ENCODE measurements at regions not wholly inside any gene's neighbourhood (a gene's known extent, or its start where the extent isn't known, plus 50 kb on each side); places are given as distances from the start of the nearest gene placed in this dataset.

DNA sequence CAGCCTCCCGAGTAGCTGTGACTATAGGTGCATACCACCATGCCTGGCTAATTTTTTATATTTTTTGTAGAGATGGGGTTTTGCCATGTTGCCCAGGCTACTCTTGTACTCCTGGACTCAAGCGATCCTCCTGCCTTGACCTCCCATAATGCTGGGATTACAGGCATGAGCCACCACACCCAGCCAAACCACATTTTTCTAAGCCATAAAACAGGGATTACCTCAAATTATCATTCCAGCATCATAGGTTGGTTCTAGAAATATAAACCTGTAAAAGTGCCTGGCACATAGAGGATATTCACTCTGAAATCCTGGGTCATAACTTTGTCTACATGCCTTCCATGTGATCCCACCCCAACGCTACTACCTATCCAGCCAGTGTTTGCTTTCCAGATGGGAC lies 59.4 kb upstream of the JAK1 start:
- TF ChIP-seq CTCF (IDR thresholded peaks at IDR 0.05; ENCODE audit: extremely low read depth in 1 of 2, insufficient read depth in 1 of 2, low read depth in 1 of 2, low read length in 2 of 2) (no peak), EZH2 (IDR thresholded peaks at IDR 0.05; ENCODE audit: borderline replicate concordance, low read depth, low read length, severe bottlenecking) (no peak), POLR2A (IDR thresholded peaks at IDR 0.05; ENCODE audit: low read depth, low read length) (no peak), MYC (IDR thresholded peaks at IDR 0.05; ENCODE audit: low read depth, low read length) (no peak), POLR2AphosphoS5 (IDR thresholded peaks at IDR 0.05; ENCODE audit: insufficient read depth, low read depth, low read length) (no peak), JUN (IDR thresholded peaks at IDR 0.05; ENCODE audit: borderline replicate concordance, insufficient read depth, insufficient read length, low read depth) (no peak), MAX (IDR thresholded peaks at IDR 0.05; ENCODE audit: insufficient read depth, insufficient read length) (no peak), GATA2 (IDR thresholded peaks at IDR 0.05; ENCODE audit: insufficient read depth, insufficient read length, low read depth, low read length) (no peak), FOS (IDR thresholded peaks at IDR 0.05; ENCODE audit: borderline replicate concordance, insufficient read depth, low read length) (no peak)
